ENCODE measurements at regions not wholly inside any gene's neighbourhood (a gene's known extent, or its start where the extent isn't known, plus 50 kb on each side); places are given as distances from the start of the nearest gene placed in this dataset.

DNA sequence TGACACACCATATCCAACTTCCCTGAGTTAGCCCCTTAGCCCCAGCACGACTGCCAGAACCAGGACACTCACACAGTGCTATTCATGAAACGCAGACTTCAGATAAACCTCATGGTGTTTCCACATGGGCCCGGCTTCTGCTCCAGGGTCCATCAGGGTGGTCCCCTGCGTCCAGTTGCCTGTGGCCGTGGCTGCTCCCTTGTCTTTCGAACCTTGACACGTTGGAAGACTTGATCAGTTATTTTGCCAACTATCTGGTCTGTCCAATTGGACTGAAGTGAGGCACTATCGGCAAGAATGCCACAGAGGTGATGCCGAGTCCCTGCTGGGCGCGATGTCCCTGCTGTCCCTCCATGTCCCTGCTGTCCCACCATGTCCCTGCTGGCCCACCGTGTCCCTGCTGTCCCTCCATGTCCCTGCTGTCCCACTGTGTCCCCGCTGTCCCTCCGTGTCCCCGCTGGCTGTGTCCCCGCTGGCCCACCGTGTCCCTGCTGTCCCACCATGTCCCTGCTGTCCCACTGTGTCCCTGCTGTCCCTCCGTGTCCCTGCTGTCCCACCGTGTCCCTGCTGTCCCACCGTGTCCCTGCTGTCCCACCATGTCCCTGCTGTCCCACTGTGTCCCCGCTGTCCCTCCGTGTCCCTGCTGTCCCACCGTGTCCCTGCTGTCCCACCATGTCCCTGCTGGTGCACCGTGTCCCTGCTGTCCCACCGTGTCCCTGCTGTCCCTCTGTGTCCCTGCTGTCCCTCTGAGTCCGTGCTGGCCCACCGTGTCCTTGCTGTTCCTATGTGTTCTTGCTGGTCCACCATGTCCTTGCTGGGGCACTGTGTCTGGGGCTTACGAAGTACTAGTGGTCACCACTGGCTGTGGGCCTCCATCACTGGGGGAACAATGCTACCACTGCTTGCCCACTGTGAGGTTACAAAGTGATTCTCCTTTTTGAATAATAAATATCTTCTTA lies 251.4 kb downstream of the DLL1 start:
- TF ChIP-seq, protein P1, sequence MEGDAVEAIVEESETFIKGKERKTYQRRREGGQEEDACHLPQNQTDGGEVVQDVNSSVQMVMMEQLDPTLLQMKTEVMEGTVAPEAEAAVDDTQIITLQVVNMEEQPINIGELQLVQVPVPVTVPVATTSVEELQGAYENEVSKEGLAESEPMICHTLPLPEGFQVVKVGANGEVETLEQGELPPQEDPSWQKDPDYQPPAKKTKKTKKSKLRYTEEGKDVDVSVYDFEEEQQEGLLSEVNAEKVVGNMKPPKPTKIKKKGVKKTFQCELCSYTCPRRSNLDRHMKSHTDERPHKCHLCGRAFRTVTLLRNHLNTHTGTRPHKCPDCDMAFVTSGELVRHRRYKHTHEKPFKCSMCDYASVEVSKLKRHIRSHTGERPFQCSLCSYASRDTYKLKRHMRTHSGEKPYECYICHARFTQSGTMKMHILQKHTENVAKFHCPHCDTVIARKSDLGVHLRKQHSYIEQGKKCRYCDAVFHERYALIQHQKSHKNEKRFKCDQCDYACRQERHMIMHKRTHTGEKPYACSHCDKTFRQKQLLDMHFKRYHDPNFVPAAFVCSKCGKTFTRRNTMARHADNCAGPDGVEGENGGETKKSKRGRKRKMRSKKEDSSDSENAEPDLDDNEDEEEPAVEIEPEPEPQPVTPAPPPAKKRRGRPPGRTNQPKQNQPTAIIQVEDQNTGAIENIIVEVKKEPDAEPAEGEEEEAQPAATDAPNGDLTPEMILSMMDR (IDR thresholded peaks at IDR 0.05), result no peak
- no peak for TF ChIP-seq POLR2A (IDR thresholded peaks at IDR 0.05)
